NT2/D1 (cell line): ENCODE measurements at regions not wholly inside any gene's neighbourhood (a gene's known extent, or its start where the extent isn't known, plus 50 kb on each side); places are given as distances from the start of the nearest gene placed in this dataset.

Experiments used
- YY1 ChIP-seq: IDR thresholded peaks from 2 replicates; pipeline ENCODE4 v1.6.1; 2011; ENCODE audit not compliant: insufficient read length, insufficient read depth
- ZNF274 ChIP-seq: IDR thresholded peaks from 2 replicates; pipeline ENCODE4 v1.6.1; 2011; ENCODE audit warnings: mild to moderate bottlenecking, low read depth, low read length

- no peak for TF ChIP-seq YY1
- TF ChIP-seq ZNF274: no peak
Measured at GRCh38 chr12:19836456-19836855, 397.2 kb downstream of the AEBP2 start.
